ENCODE measurements at regions not wholly inside any gene's neighbourhood (a gene's known extent, or its start where the extent isn't known, plus 50 kb on each side); places are given as distances from the start of the nearest gene placed in this dataset.

- ChIA-PET CTCF (ENCODE audit: low intra/inter-chr PET ratio) (no interaction called here), POLR2A (no interaction called here)
- H3K27ac ChIP-seq (ENCODE audit: extremely low read depth, low read depth, low read length), result no peak overlapping the region
- H3K4me1 ChIP-seq (replicated peaks in 1 of 2; ENCODE audit: control insufficient read depth in 2 of 2, insufficient read depth in 2 of 2, low read length in 2 of 2), result no peaks in the 10 kb centered on the region
- H3K27me3 ChIP-seq (ENCODE audit: control insufficient read depth in 2 of 2, insufficient read depth in 2 of 2, low read length in 2 of 2), result no peaks in the 10 kb centered on the region
- no peak overlapping the region for H3K4me3 ChIP-seq
- no peak overlapping the region for H3K4me2 ChIP-seq (ENCODE audit: insufficient read depth, low read length)
- no peaks in the 10 kb centered on the region for H3K36me3 ChIP-seq (ENCODE audit: control insufficient read depth, insufficient read depth, low read length)
- FAIRE-seq (no peak), DNase-seq (ENCODE audit: extremely low read depth in 1 of 4, low spot score in 3 of 4) (no peak), ATAC-seq (no peak)
- no peaks in the 10 kb centered on the region for H4K20me1 ChIP-seq (replicated peaks; ENCODE audit: control insufficient read depth, insufficient read depth, low read length)
- in situ Hi-C loops (cut with MboI), result no loop called here
- BruUV-seq (replicated peaks), result no TSS peak
- no peaks in the 10 kb centered on the region for H3K9me3 ChIP-seq (replicated peaks; ENCODE audit: control insufficient read depth, insufficient read depth, low read depth, low read length)
- no peak overlapping the region for H2AFZ ChIP-seq (ENCODE audit: low read depth, low read length)
- H3K9ac ChIP-seq (ENCODE audit: insufficient read depth in 1 of 2, low read depth in 2 of 2, low read length in 2 of 2), result no peak overlapping the region
- no peaks in the 10 kb centered on the region for H3K9me1 ChIP-seq (ENCODE audit: control insufficient read depth, insufficient read depth, low read length)
- intact Hi-C loops (cut with micrococcal nuclease), result no loop called here
- 0% methylated on average over 1 of the region's 2 CpGs for WGBS (ENCODE audit: insufficient coverage, low coverage, missing lambda C conversion rate)
- H3K79me2 ChIP-seq (ENCODE audit: control insufficient read depth, insufficient read depth, low read length), result no peaks in the 10 kb centered on the region
- TF ChIP-seq ZBTB12 (CRISPR knock-in tag; IDR thresholded peaks at IDR 0.05) (no peak), ZNF717 (CRISPR knock-in tag; IDR thresholded peaks at IDR 0.05) (no peak), SUPT5H (IDR thresholded peaks at IDR 0.05) (no peak), ZNF407 (IDR thresholded peaks at IDR 0.05; ENCODE audit: low read depth) (no peak), MITF (IDR thresholded peaks at IDR 0.05) (no peak), EP400 (IDR thresholded peaks at IDR 0.05) (no peak), TARDBP (IDR thresholded peaks at IDR 0.05) (no peak), NKRF (IDR thresholded peaks at IDR 0.05; ENCODE audit: borderline replicate concordance) (no peak), RBBP5 (IDR thresholded peaks at IDR 0.05; ENCODE audit: borderline replicate concordance, insufficient read depth, low read length, poor library complexity, severe bottlenecking) (no peak)
These were observed 272.1 kb downstream of the SPATA31D1 start for GRCh38 chr9:82260691-82261090.

Measured in K562 (cell line).